Loucy (cell line): ENCODE measurements at regions not wholly inside any gene's neighbourhood (a gene's known extent, or its start where the extent isn't known, plus 50 kb on each side); places are given as distances from the start of the nearest gene placed in this dataset.

Experiments used
- H2AFZ ChIP-seq: fragments of 200-600 bp; sonication (generic); 2 replicates; pipeline ENCODE4 v1.6.0; 2016; ENCODE audit warnings: antibody characterized with exemption, mild to moderate bottlenecking, low read length, moderate library complexity
- H3F3A ChIP-seq: fragments of 200-600 bp; 2 replicates; pipeline ENCODE4 v1.6.0; 2016; ENCODE audit warnings: antibody characterized with exemption, low read depth, mild to moderate bottlenecking
- H3K27me3 ChIP-seq: fragments of 200-600 bp; sonication (generic); 2 replicates; pipeline ENCODE4 v1.6.1; 2014; ENCODE audit warnings: low read length, mild to moderate bottlenecking; ENCODE audit not compliant: insufficient read depth, poor library complexity, severe bottlenecking
- H3K36me3 ChIP-seq: fragments of 200-600 bp; sonication (generic); 2 replicates; pipeline ENCODE4 v1.6.1; 2016; ENCODE audit warnings: low read length; ENCODE audit not compliant: insufficient read depth
- H3K4me1 ChIP-seq: fragments of 200-600 bp; sonication (generic); 2 replicates; pipeline ENCODE4 v1.5.1; 2014; ENCODE audit warnings: low read length, mild to moderate bottlenecking; ENCODE audit not compliant: insufficient read depth, poor library complexity, severe bottlenecking
- H3K4me2 ChIP-seq: fragments of 200-600 bp; sonication (generic); 2 replicates; pipeline ENCODE4 v1.6.0; 2014; ENCODE audit warnings: antibody characterized with exemption, low read length, low read depth, mild to moderate bottlenecking; ENCODE audit not compliant: poor library complexity, severe bottlenecking
- H3K4me3 ChIP-seq: fragments of 200-600 bp; sonication (generic); 2 replicates; pipeline ENCODE4 v1.5.1; 2014; ENCODE audit warnings: low read length, mild to moderate bottlenecking, mixed read lengths; ENCODE audit not compliant: poor library complexity, severe bottlenecking
- H3K79me2 ChIP-seq: fragments of 200-600 bp; sonication (generic); 2 replicates; pipeline ENCODE4 v1.6.1; 2014; ENCODE audit warnings: low read length; ENCODE audit not compliant: insufficient read depth
- H3K9ac ChIP-seq: fragments of 200-600 bp; sonication (generic); 2 replicates; pipeline ENCODE4 v1.6.0; 2014; ENCODE audit warnings: mild to moderate bottlenecking, low read depth, low read length, moderate library complexity; ENCODE audit not compliant: poor library complexity, severe bottlenecking
- H3K9me2 ChIP-seq: fragments of 200-600 bp; sonication (generic); replicated peaks from 2 replicates; pipeline ENCODE4 v1.6.1; 2016; ENCODE audit warnings: low read depth, low read length, mixed read lengths
- H3K9me3 ChIP-seq: fragments of 200-600 bp; sonication (generic); 2 replicates; pipeline ENCODE4 v1.6.1; 2014; ENCODE audit warnings: mild to moderate bottlenecking, antibody characterized with exemption, low read length, low read depth; ENCODE audit not compliant: insufficient read depth
- H4K20me1 ChIP-seq: fragments of 200-600 bp; sonication (generic); 2 replicates; pipeline ENCODE4 v1.6.0; 2014; ENCODE audit warnings: antibody characterized with exemption, low read length, mild to moderate bottlenecking; ENCODE audit not compliant: insufficient read depth, poor library complexity, severe bottlenecking
- CTCF ChIP-seq: fragments of 200-600 bp; sonication (generic); conservative IDR thresholded peaks from 2 replicates; pipeline ENCODE4 v1.5.1; 2014; ENCODE audit warnings: mild to moderate bottlenecking, antibody characterized with exemption, low read length
- EZH2phosphoT487 ChIP-seq: fragments of 200-600 bp; IDR thresholded peaks from 2 replicates; pipeline ENCODE4 v1.6.1; 2018; ENCODE audit warnings: antibody characterized with exemption, mild to moderate bottlenecking, moderate library complexity, borderline replicate concordance

- no peaks in the 10 kb centered on the region for H3K9me2 ChIP-seq
- H2AFZ ChIP-seq = no peak overlapping the region
- H3K4me3 ChIP-seq = no peak overlapping the region
- no peaks in the 10 kb centered on the region for H3K36me3 ChIP-seq
- H3K79me2 ChIP-seq = no peaks in the 10 kb centered on the region
- H3K27me3 ChIP-seq = no peaks in the 10 kb centered on the region
- H3K9ac ChIP-seq = no peak overlapping the region
- TF ChIP-seq EZH2phosphoT487 (no peak), CTCF (no peak)
- no peaks in the 10 kb centered on the region for H3F3A ChIP-seq
- H3K4me2 ChIP-seq = no peak overlapping the region
- no peaks in the 10 kb centered on the region for H3K4me1 ChIP-seq
- no peaks in the 10 kb centered on the region for H3K9me3 ChIP-seq
- no peaks in the 10 kb centered on the region for H4K20me1 ChIP-seq
Measured at GRCh38 chr2:223264541-223265193, 212.7 kb downstream of the KCNE4 start.

- no peak for TF ChIP-seq EZH2phosphoT487
- TF ChIP-seq CTCF = no peak
- H3K4me2 ChIP-seq = no peak overlapping the region
- H3K4me3 ChIP-seq = no peak overlapping the region
- H3F3A ChIP-seq = no peaks in the 10 kb centered on the region
- H3K9me2 ChIP-seq = no peaks in the 10 kb centered on the region
- no peak overlapping the region for H3K9ac ChIP-seq
- H3K9me3 ChIP-seq = no peaks in the 10 kb centered on the region
- H3K79me2 ChIP-seq = no peaks in the 10 kb centered on the region
- H3K36me3 ChIP-seq = no peaks in the 10 kb centered on the region
- H4K20me1 ChIP-seq = no peaks in the 10 kb centered on the region
- H2AFZ ChIP-seq = no peak overlapping the region
- no peaks in the 10 kb centered on the region for H3K4me1 ChIP-seq
- H3K27me3 ChIP-seq = no peaks in the 10 kb centered on the region
Measured at GRCh38 chr2:223267160-223267951, 215.4 kb downstream of the KCNE4 start.

GRCh38 chr2:223269386-223269785, 217.4 kb downstream of the KCNE4 start:
- Histone ChIP-seq H3K9me2 (no peaks in the 10 kb centered on the region), H3K36me3 (no peaks in the 10 kb centered on the region), H2AFZ (no peak overlapping the region), H3K27me3 (no peaks in the 10 kb centered on the region), H3F3A (no peaks in the 10 kb centered on the region), H3K4me3 (no peak overlapping the region), H3K9me3 (no peaks in the 10 kb centered on the region), H3K4me1 (no peaks in the 10 kb centered on the region), H3K9ac (no peak overlapping the region), H4K20me1 (no peaks in the 10 kb centered on the region), H3K4me2 (no peak overlapping the region), H3K79me2 (no peaks in the 10 kb centered on the region)
- TF ChIP-seq EZH2phosphoT487 (no peak), CTCF (no peak)
